Vagina (tissue), 2 donors: ENCODE measurements at regions not wholly inside any gene's neighbourhood (a gene's known extent, or its start where the extent isn't known, plus 50 kb on each side); places are given as distances from the start of the nearest gene placed in this dataset.

Experiments
- DNase-seq, 2 donors: peaks; one replicate each; pipeline ENCODE4 v3.0.0-alpha.2; 2017; ENCODE audit errors: extremely low spot score in 2 of 2
- H3K27ac ChIP-seq: fragments of 200-600 bp; sonication (generic); one replicate; pipeline ENCODE4 v1.5.1; 2019
- H3K27me3 ChIP-seq: fragments of 200-600 bp; sonication (generic); one replicate; pipeline ENCODE4 v1.5.1; 2019
- H3K36me3 ChIP-seq, 2 donors: fragments of 200-600 bp; sonication (generic); one replicate each; pipeline ENCODE4 v1.5.1; 2017 to 2019
- H3K4me1 ChIP-seq: fragments of 200-600 bp; sonication (generic); one replicate; pipeline ENCODE4 v1.5.1; 2019
- H3K4me3 ChIP-seq, 2 donors: fragments of 200-600 bp; sonication (generic); 1 replicate in 1 of 2; 2 replicates in 1 of 2; pipeline ENCODE4 v1.5.1; 2016 to 2019
- H3K9me3 ChIP-seq: fragments of 200-600 bp; sonication (generic); one replicate; pipeline ENCODE4 v1.5.1; 2019
- POLR2A ChIP-seq, 2 donors: fragments of 450-650 bp; IDR thresholded peaks; one replicate each; pipeline ENCODE4 v1.6.1; 2017; ENCODE audit warnings: antibody characterized with exemption in 2 of 2, mild to moderate bottlenecking in 2 of 2, moderate library complexity in 2 of 2
- POLR2AphosphoS5 ChIP-seq, 2 donors: sonication (generic); formaldehyde crosslinking; IDR thresholded peaks; one replicate each; pipeline ENCODE4 v1.9.0; 2017; ENCODE audit warnings: antibody characterized with exemption in 2 of 2, mild to moderate bottlenecking in 2 of 2, low read depth in 1 of 2; ENCODE audit not compliant: insufficient read depth in 1 of 2
- intact Hi-C: fragments of 100-400 bp; cut with DNase I; formaldehyde crosslinking; loops from one replicate; pipeline ENCODE4 v1.15.1; 2023
- TF ChIP-seq, protein P1 (sequence below), 3 experiments: fragments of 450-650 bp in 2 of 3; fragments of 200-600 bp in 1 of 3; sonication (generic) in 1 of 3; IDR thresholded peaks; one replicate each; pipeline ENCODE4 v1.5.1; 2017 to 2019; ENCODE audit warnings: antibody characterized with exemption in 3 of 3, mild to moderate bottlenecking in 2 of 3, moderate library complexity in 2 of 3

GRCh38 chr6:140027219-140027618 lies 652.8 kb upstream of the CITED2 start:
- no peak for DNase-seq
- TF ChIP-seq POLR2A (IDR thresholded peaks at IDR 0.05) (no peak), POLR2AphosphoS5 (IDR thresholded peaks at IDR 0.05; ENCODE audit: insufficient read depth in 1 of 2, low read depth in 1 of 2) (no peak)
- TF ChIP-seq, protein P1, sequence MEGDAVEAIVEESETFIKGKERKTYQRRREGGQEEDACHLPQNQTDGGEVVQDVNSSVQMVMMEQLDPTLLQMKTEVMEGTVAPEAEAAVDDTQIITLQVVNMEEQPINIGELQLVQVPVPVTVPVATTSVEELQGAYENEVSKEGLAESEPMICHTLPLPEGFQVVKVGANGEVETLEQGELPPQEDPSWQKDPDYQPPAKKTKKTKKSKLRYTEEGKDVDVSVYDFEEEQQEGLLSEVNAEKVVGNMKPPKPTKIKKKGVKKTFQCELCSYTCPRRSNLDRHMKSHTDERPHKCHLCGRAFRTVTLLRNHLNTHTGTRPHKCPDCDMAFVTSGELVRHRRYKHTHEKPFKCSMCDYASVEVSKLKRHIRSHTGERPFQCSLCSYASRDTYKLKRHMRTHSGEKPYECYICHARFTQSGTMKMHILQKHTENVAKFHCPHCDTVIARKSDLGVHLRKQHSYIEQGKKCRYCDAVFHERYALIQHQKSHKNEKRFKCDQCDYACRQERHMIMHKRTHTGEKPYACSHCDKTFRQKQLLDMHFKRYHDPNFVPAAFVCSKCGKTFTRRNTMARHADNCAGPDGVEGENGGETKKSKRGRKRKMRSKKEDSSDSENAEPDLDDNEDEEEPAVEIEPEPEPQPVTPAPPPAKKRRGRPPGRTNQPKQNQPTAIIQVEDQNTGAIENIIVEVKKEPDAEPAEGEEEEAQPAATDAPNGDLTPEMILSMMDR (IDR thresholded peaks at IDR 0.05), result no peak
- intact Hi-C loops, result no loop called here
- Histone ChIP-seq H3K9me3 (no peaks in the 10 kb centered on the region), H3K36me3 (no peaks in the 10 kb centered on the region), H3K4me3 (no peak overlapping the region), H3K4me1 (no peaks in the 10 kb centered on the region), H3K27ac (no peak overlapping the region), H3K27me3 (no peaks in the 10 kb centered on the region)

- no peaks in the 10 kb centered on the region for H3K9me3 ChIP-seq
- no peak for TF ChIP-seq POLR2A (IDR thresholded peaks at IDR 0.05)
- TF ChIP-seq, protein P1 (IDR thresholded peaks at IDR 0.05), result no peak
- no peak for TF ChIP-seq POLR2AphosphoS5 (IDR thresholded peaks at IDR 0.05; ENCODE audit: insufficient read depth in 1 of 2, low read depth in 1 of 2)
- H3K4me3 ChIP-seq, result no peak overlapping the region
- intact Hi-C loops, result no loop called here
- no peaks in the 10 kb centered on the region for H3K36me3 ChIP-seq
- H3K4me1 ChIP-seq, result no peaks in the 10 kb centered on the region
- DNase-seq, result no peak
- H3K27me3 ChIP-seq, result no peaks in the 10 kb centered on the region
- no peak overlapping the region for H3K27ac ChIP-seq
Observed at GRCh38 chr6:140026546-140026945, 652.1 kb upstream of the CITED2 start.

DNA sequence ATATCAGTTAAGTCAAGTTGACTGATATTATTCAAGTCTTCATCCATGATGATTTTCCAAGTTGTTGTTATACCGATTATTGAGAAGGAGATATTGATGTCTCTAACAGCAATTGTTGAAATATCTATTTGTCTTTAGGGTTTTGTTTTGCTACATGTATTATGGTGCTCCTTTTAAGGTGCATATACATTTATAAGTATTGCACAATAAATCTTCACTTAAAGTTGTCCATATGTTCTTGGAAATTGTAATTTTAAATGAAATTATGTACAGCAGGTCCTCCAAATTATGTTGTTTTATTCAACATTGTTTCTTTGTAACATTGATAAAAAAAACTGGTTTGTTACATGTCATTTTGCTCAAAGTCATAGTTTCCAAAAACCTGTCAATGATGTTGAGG lies 650.7 kb upstream of the CITED2 start:
- TF ChIP-seq, protein P1 (IDR thresholded peaks at IDR 0.05), result no peak
- no peak for TF ChIP-seq POLR2AphosphoS5 (IDR thresholded peaks at IDR 0.05; ENCODE audit: insufficient read depth in 1 of 2, low read depth in 1 of 2)
- no peak for TF ChIP-seq POLR2A (IDR thresholded peaks at IDR 0.05)
- H3K27ac ChIP-seq, result no peak overlapping the region
- intact Hi-C loops, result no loop called here
- no peak overlapping the region for H3K4me3 ChIP-seq
- H3K9me3 ChIP-seq, result no peaks in the 10 kb centered on the region
- no peaks in the 10 kb centered on the region for H3K27me3 ChIP-seq
- no peak for DNase-seq
- H3K36me3 ChIP-seq, result no peaks in the 10 kb centered on the region
- no peaks in the 10 kb centered on the region for H3K4me1 ChIP-seq

DNA sequence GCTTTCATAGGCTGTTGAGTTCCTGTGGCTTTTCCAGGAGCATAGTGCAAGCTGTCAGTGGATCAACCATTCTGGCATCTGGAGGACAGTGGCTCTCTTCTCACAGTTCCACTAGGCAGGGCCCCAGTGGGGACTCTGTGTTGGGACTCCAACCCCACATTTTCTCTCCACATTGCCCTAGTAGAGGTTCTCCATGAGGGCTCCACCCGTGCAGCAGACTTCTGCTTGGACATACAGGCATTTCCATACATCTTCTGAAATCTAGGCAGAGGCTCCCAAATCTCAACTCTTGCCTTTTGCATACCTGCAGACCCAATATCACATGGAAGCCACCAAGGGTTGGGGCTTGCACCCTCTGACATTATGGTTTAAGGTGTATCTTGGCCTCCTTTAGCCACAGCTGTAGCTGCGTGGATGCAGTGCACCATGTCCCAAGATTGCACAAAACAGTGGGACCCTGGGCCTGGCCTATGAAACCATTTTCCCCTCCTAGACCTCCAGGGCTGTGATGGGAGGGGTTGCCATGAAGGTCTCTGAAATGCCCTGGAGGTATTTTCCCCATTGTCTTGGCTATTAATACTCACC lies 645.9 kb upstream of the CITED2 start:
- Histone ChIP-seq H3K27me3 (no peaks in the 10 kb centered on the region), H3K27ac (no peak overlapping the region), H3K9me3 (no peaks in the 10 kb centered on the region), H3K4me1 (no peaks in the 10 kb centered on the region), H3K4me3 (no peak overlapping the region), H3K36me3 (no peaks in the 10 kb centered on the region)
- no peak for DNase-seq
- TF ChIP-seq, protein P1 (IDR thresholded peaks at IDR 0.05), result no peak
- no peak for TF ChIP-seq POLR2AphosphoS5 (IDR thresholded peaks at IDR 0.05; ENCODE audit: insufficient read depth in 1 of 2, low read depth in 1 of 2)
- no peak for TF ChIP-seq POLR2A (IDR thresholded peaks at IDR 0.05)
- intact Hi-C loops, result no loop called here

- Histone ChIP-seq H3K27me3 (no peaks in the 10 kb centered on the region), H3K4me3 (no peak overlapping the region), H3K9me3 (no peaks in the 10 kb centered on the region), H3K4me1 (no peaks in the 10 kb centered on the region), H3K36me3 (no peaks in the 10 kb centered on the region), H3K27ac (no peak overlapping the region)
- TF ChIP-seq POLR2A (IDR thresholded peaks at IDR 0.05), result no peak
- TF ChIP-seq, protein P1 (IDR thresholded peaks at IDR 0.05), result no peak
- TF ChIP-seq POLR2AphosphoS5 (IDR thresholded peaks at IDR 0.05; ENCODE audit: insufficient read depth in 1 of 2, low read depth in 1 of 2), result no peak
- DNase-seq, result no peak
- intact Hi-C loops, result no loop called here
Observed at GRCh38 chr6:140018588-140018987, 644.1 kb upstream of the CITED2 start.
